Aorta (tissue), 5 donors: ENCODE measurements at regions not wholly inside any gene's neighbourhood (a gene's known extent, or its start where the extent isn't known, plus 50 kb on each side); places are given as distances from the start of the nearest gene placed in this dataset.
"Not testable (repeated sequence)": the region's sequence is repeated elsewhere in the genome, so short reads cannot be mapped to it uniquely, and the experiment has no call there.

Source experiments
- ATAC-seq: fragments of 200-7000 bp; cut with Tn5 transposase; one replicate; pipeline ENCODE4 v1.9.1; 2022; ENCODE audit warnings: moderate library complexity; ENCODE audit not compliant: low FRiP score
- DNase-seq, 2 donors: peaks; one replicate each; pipeline ENCODE4 v3.0.0-alpha.2; 2020
- H3K27ac ChIP-seq, 2 donors: one replicate each; pipeline ENCODE4 v1.5.1; 2013; ENCODE audit warnings: low read length in 2 of 2, mild to moderate bottlenecking in 2 of 2, moderate library complexity in 2 of 2, control low read depth in 1 of 2, inconsistent platforms in 1 of 2, low read depth in 1 of 2
- H3K27me3 ChIP-seq, 2 donors: one replicate each; pipeline ENCODE4 v1.6.1; 2013; ENCODE audit warnings: control low read depth in 1 of 2, low read length in 1 of 2, mild to moderate bottlenecking in 1 of 2, moderate library complexity in 1 of 2; ENCODE audit not compliant: insufficient read depth in 2 of 2, control insufficient read depth in 1 of 2
- H3K36me3 ChIP-seq, 2 donors: one replicate each; pipeline ENCODE4 v1.6.1; 2013; ENCODE audit warnings: control low read depth in 1 of 2, low read length in 1 of 2, mild to moderate bottlenecking in 1 of 2; ENCODE audit not compliant: insufficient read depth in 2 of 2, control insufficient read depth in 1 of 2
- H3K4me1 ChIP-seq, 2 donors: one replicate each; pipeline ENCODE4 v1.6.1; 2013; ENCODE audit warnings: low read length in 2 of 2, control low read depth in 1 of 2, mild to moderate bottlenecking in 1 of 2, moderate library complexity in 1 of 2; ENCODE audit not compliant: insufficient read depth in 2 of 2, control insufficient read depth in 1 of 2
- H3K4me3 ChIP-seq, 2 donors: one replicate each; pipeline ENCODE4 v1.5.1; 2013; ENCODE audit warnings: low read length in 2 of 2, control low read depth in 1 of 2, mild to moderate bottlenecking in 1 of 2
- H3K9me3 ChIP-seq: one replicate; pipeline ENCODE4 v1.6.1; 2013; ENCODE audit warnings: mild to moderate bottlenecking, low read length; ENCODE audit not compliant: control insufficient read depth
- WGBS, 2 donors: extraction: QIAGEN DNeasy Blood & Tissue Kit; methylation state at CpG; one replicate each; pipeline ENCODE4 v1.1.7; 2013; 5-methylcytosine and 5-hydroxymethylcytosine counted together
- intact Hi-C, 2 donors: fragments of 100-400 bp; cut with DNase I; formaldehyde crosslinking; loops; one replicate each; pipeline versions ENCODE4 v1.14.2 to v1.15.0; 2022
- donor health status: healthy with polysubstance abuse.
- donor health status: Bipolar disorder and iron deficiency.
- donor health status: DM: no; HTN: no; CAD: no.
- donor health status: DM: no; HTN: no; CAD: no.
- donor health status: DM: yes; HTN: yes; CAD: no.

DNA sequence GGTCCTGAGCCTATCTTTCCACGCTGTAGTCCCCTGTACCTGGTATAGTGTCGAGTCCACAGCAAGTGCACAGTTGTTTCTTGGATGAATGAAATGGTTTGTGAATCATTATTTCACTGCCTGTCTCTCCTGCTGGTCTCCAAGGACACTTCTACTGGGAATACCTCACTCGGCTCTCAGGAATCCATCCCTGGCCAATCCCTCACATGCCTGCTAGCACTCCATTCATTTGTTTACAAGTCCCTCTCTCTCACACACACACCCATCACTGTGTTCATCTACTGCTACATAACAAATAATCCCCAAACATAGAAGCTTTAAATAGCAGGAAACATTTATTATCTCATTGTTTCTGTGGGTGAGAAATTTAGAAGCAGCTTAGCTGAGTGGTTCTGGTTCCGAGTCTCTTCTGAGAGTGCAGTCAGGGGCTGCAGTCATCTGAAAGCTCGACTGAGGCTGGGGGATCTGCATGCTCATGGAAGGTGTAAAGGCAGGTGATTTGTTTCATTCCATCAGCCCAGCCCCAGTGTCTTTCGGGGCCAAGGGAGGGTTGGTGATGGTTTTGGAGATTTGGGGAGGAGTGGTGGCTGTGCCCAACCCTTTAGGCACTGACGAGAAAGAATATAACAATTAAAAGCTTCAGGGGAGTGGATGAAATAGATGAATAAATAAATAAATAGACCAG, 132.7 kb upstream of the IER5L start:
- no peak for ATAC-seq
- no peaks in the 10 kb centered on the region for H3K9me3 ChIP-seq
- H3K36me3 ChIP-seq = no peaks in the 10 kb centered on the region
- no peak overlapping the region for H3K27ac ChIP-seq
- WGBS, 2 donors = 90 to 92% methylated on average over 7 of the region's 7 CpGs
- H3K4me1 ChIP-seq = no peaks in the 10 kb centered on the region
- H3K4me3 ChIP-seq = no peak overlapping the region
- peak in 1 of 2 donors; percentile 42 for DNase-seq
- H3K27me3 ChIP-seq = no peaks in the 10 kb centered on the region
- intact Hi-C loops = no loop called here

DNA sequence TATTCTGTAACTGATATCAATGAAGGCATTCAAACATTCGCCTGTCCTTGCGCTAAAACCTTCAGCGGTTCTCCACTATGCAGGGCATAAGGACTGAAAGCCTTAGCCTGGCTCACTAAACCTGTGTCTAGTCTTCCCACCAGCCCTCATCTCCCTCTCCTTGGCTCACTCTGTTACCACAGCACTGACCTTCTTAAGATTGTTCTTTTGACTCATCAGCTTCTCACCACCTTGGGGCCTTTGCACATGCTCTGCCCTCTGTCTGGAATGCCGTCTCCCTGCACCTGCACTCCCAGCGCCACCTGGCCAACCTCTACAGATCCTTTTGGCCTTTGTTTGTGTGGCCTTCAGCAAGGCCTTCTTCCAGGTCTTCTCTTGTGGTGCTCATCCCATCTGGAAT, 131.8 kb upstream of the IER5L start:
- no peaks in the 10 kb centered on the region for H3K27me3 ChIP-seq
- intact Hi-C loops = no loop called here
- DNase-seq (peak in 1 of 2 donors; percentile 12), ATAC-seq (no peak)
- H3K4me3 ChIP-seq = no peak overlapping the region
- 93 to 97% methylated on average over 5 of the region's 5 CpGs for WGBS, 2 donors
- H3K27ac ChIP-seq = no peak overlapping the region
- no peaks in the 10 kb centered on the region for H3K9me3 ChIP-seq
- no peaks in the 10 kb centered on the region for H3K4me1 ChIP-seq
- no peaks in the 10 kb centered on the region for H3K36me3 ChIP-seq

DNA sequence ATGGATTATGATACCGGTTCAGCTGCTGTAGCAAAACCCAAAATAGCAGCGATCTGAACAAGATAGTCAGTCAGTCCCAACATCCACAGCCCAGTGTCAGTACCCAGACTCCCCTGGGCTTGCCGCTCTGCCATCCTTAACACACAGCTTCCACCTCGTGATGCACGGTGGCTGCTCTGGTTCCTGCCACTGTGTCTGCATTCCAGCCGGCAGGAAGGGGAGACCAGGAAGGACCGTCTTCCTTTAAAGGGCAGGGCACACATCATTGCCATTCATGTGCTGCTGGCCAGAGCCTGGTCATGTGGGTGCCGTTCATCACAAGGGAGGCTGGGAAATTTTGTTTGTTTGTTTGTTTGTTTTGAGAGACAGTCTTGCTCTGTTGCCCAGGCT, 131.0 kb upstream of the IER5L start:
- 91 to 93% methylated on average over 8 of the region's 8 CpGs for WGBS, 2 donors
- peak in 1 of 2 donors; percentile 57 for DNase-seq
- Histone ChIP-seq H3K27me3 (no peaks in the 10 kb centered on the region), H3K36me3 (no peaks in the 10 kb centered on the region), H3K4me1 (no peaks in the 10 kb centered on the region), H3K9me3 (no peaks in the 10 kb centered on the region), H3K4me3 (no peak overlapping the region), H3K27ac (no peak overlapping the region)
- no peak for ATAC-seq
- intact Hi-C loops = no loop called here

DNA sequence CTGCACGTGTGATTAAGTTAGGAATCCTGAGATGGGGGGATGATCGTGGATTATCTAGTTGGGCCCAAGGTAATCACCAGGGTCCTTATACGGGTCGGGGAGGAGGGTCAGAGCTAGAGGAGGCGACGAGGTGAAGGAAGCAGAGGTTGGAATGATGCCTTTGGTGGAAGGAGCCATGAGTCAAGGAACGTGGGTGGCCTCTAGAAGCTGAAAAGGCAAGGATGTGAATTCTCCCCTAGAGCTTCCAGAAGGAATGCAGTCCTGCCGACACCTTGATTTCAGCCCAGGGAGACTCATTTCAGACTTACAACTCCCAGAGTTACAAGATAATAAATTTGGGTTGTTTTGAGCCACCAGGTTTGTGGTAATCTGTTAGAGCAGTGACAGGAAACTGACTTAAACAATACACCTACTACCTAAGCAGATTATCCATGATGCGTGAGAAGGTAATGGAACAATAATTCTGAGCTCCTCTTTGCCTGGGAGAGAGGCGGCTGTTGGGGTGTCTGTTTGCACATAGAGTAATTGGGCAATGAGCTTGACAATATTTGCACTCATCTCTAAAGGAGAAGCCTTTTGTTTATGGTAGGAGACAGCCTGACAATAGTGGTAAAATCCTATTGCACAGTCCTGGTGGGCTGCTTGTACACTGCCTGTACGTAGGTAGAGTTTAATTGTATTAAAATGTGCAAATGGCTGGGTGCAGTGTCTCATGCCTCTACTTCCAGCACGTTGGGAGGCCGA, 129.3 kb upstream of the IER5L start:
- Histone ChIP-seq H3K4me3 (no peak overlapping the region), H3K27ac (no peak overlapping the region), H3K36me3 (no peaks in the 10 kb centered on the region), H3K27me3 (no peaks in the 10 kb centered on the region), H3K4me1 (no peaks in the 10 kb centered on the region), H3K9me3 (no peaks in the 10 kb centered on the region)
- WGBS, 2 donors = 79 to 81% methylated on average over 13 of the region's 13 CpGs
- no peak for ATAC-seq
- intact Hi-C loops = no loop called here
- DNase-seq = no peak

DNA sequence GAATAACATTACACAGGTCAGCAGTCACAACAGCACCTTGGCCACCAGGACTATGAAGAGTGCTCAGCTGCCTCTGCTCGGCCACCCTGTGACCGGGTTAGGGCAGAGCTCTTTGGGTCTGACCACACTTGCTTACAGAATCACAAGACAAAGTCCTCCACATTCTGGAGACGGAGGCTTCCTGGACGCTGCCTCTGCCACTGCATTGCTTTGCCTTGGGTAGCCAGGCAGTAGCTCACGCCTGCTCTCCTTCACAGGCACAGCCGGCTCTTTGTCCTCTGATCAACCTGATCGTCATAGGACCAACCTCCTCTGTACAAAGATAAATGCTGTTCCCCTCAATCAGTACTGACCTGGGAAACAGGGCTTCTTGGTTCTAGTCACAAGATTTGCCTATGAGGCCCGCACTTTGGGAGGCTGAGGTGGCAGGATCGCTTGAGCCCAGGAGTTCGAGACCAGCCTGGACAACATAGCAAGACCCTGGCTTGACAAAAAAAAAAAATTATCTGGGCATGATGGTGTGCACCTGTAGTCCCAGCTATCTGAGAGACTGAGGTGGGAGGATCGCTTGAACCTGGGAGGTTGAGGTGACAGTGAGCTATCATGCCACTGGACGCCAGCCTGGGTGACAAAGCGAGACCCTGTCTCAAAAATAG, 128.4 kb upstream of the IER5L start:
- WGBS, 2 donors = 86 to 87% methylated on average over 13 of the region's 13 CpGs
- Histone ChIP-seq H3K9me3 (no peaks in the 10 kb centered on the region), H3K4me1 (no peaks in the 10 kb centered on the region), H3K36me3 (no peaks in the 10 kb centered on the region), H3K27ac (no peak overlapping the region), H3K27me3 (no peaks in the 10 kb centered on the region), H3K4me3 (no peak overlapping the region)
- ATAC-seq = no peak
- DNase-seq = peak; percentile 28 to 30
- intact Hi-C loops = no loop called here

DNA sequence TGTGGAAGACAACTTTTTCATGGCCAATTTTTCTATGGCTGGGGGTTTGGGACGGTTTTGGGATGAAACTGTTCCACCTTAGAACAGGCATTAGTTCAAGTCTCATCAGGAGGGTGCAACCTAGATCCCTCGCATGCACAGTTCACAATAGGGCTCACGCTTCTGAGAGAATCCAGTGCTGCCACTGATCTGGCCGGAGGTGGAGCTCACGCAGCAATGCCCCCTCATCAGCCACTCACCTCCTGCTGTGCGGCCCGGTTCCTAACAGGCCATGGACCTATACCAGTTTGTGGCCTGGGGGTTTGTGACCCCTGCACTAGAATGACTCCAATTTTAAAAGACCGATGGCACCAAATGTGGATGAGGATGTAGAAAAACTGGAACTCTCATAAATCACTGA, 127.2 kb upstream of the IER5L start:
- Histone ChIP-seq H3K4me3 (no peak overlapping the region), H3K27ac (no peak overlapping the region), H3K27me3 (no peaks in the 10 kb centered on the region), H3K4me1 (no peaks in the 10 kb centered on the region), H3K36me3 (no peaks in the 10 kb centered on the region), H3K9me3 (no peaks in the 10 kb centered on the region)
- peak in 1 of 2 donors; percentile 59 for DNase-seq
- ATAC-seq = no peak
- intact Hi-C loops = no loop called here
- 87 to 88% methylated on average over 8 of the region's 8 CpGs for WGBS, 2 donors

DNA sequence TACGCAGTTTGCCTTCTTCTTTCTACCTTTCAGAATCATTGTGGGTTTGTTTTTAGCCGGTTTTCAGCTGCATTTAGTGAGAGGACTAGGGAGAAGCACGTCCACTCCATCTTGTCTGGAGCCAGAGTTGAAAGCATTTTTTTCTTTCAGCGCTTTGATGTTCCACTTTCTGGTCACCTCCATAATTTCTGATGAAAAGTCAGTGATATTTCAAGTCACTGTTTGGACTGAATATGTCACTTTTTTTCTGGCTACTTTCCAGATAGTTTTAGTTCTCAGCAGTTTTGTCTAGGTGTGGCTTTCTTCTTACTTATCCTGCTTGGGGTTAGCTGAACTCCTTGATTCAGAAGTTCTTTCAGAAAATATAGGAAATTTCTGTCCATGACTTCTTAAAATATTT, 123.9 kb upstream of the IER5L start:
- H3K27me3 ChIP-seq = no peaks in the 10 kb centered on the region
- H3K4me3 ChIP-seq = no peak overlapping the region
- no peak overlapping the region for H3K27ac ChIP-seq
- ATAC-seq (no peak), DNase-seq (no peak)
- H3K36me3 ChIP-seq = no peaks in the 10 kb centered on the region
- WGBS, 2 donors = 90 to 93% methylated on average over 4 of the region's 4 CpGs
- intact Hi-C loops = no loop called here
- no peaks in the 10 kb centered on the region for H3K4me1 ChIP-seq
- H3K9me3 ChIP-seq = no peaks in the 10 kb centered on the region

DNA sequence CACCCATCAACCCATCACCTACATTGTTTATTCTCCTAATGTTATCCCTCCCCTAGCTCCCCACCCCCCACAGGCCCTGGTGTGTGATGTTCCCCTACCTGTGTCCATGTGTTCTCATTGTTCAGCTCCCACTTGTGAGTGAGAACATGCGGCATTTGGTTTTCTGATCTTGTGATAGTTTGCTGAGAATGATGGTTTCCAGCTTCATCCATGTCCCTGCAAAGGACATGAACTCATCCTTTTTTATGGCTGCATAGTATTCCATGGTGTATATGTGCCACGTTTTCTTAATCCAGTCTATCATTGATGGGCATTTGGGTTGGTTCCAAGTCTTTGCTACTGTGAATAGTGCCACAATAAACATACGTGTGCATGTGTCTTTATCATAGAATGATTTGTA, 118.1 kb upstream of the IER5L start:
- DNase-seq, H3K27me3 ChIP-seq, H3K36me3 ChIP-seq, H3K4me3 ChIP-seq, H3K4me1 ChIP-seq, H3K27ac ChIP-seq, H3K9me3 ChIP-seq, intact Hi-C loops, ATAC-seq: not testable (repeated sequence)
- 68 to 79% methylated on average over 2 of the region's 3 CpGs for WGBS, 2 donors
